HepG2 (cell line): ENCODE measurements at regions not wholly inside any gene's neighbourhood (a gene's known extent, or its start where the extent isn't known, plus 50 kb on each side); places are given as distances from the start of the nearest gene placed in this dataset.

Experiments
- ATAC-seq: fragments of 200-7000 bp; cut with Tn5 transposase; 3 replicates; pipeline ENCODE4 v1.9.1; 2020; ENCODE audit warnings: mild to moderate bottlenecking, moderate library complexity
- BruUV-seq: library from RNA; stranded (reverse); fragments of 400-500 nt; replicated peaks from 2 replicates; lab custom pipeline; 2021; lab: Mats Ljungman, UMichigan
- CTCF ChIA-PET: fragments of 300-600 bp; formaldehyde crosslinking; extraction: SDS; loops from one replicate; lab custom pipeline; 2021; ENCODE audit warnings: low total read pairs, inconsistent platforms, low intra/inter-chr PET ratio; lab: Yijun Ruan, JAX
- POLR2A ChIA-PET: fragments of 350-600 bp; sonication (Branson Sonifier 250); formaldehyde crosslinking; loops from one replicate; lab custom pipeline; 2020; ENCODE audit warnings: antibody characterized with exemption, inconsistent platforms; lab: Yijun Ruan, JAX
- DNase-seq: peaks from one replicate; pipeline ENCODE4 v3.0.0-alpha.2; 2015; ENCODE audit warnings: low spot score
- FAIRE-seq: peaks from 3 replicates; lab custom pipeline; 2011; peaks lifted over from hg19 to GRCh38; lab: Jason Lieb, UNC
- H2AFZ ChIP-seq: one replicate; pipeline ENCODE4 v1.6.1; 2011; ENCODE audit warnings: low read length, inconsistent platforms
- H3K27ac ChIP-seq: fragments of 300-600 bp; 3 replicates; pipeline ENCODE4 v1.8.0; 2011; ENCODE audit warnings: mixed run types, mild to moderate bottlenecking, mixed read lengths, low read length, inconsistent platforms; ENCODE audit not compliant: insufficient read depth; ENCODE audit errors: extremely low read length
- H3K27me3 ChIP-seq, 2 experiments: fragments of 200-600 bp in 1 of 2; 2 replicates in 1 of 2; 3 replicates in 1 of 2; pipeline versions ENCODE4 v1.6.0 to v1.8.0; 2011; ENCODE audit warnings: low read length in 2 of 2, mild to moderate bottlenecking in 2 of 2, moderate library complexity in 2 of 2, inconsistent platforms in 1 of 2; ENCODE audit not compliant: insufficient read depth in 2 of 2, control insufficient read depth in 1 of 2
- H3K36me3 ChIP-seq, 2 experiments: fragments of 200-600 bp in 1 of 2; replicated peaks in 1 of 2; 2 replicates in 1 of 2; 3 replicates in 1 of 2; pipeline versions ENCODE4 v1.5.1 to v1.8.0; 2011; ENCODE audit warnings: low read length in 2 of 2, inconsistent platforms in 1 of 2; ENCODE audit not compliant: insufficient read depth in 2 of 2, control insufficient read depth in 1 of 2
- H3K4me1 ChIP-seq: 2 replicates; pipeline ENCODE4 v1.5.1; 2012; ENCODE audit warnings: low read length, inconsistent platforms; ENCODE audit not compliant: insufficient read depth
- H3K4me2 ChIP-seq: 2 replicates; pipeline ENCODE4 v1.6.0; 2011; ENCODE audit warnings: low read depth, low read length, inconsistent platforms
- H3K4me3 ChIP-seq, 3 experiments: fragments of 200-600 bp in 1 of 3; sonication (generic), shearing (Covaris generic) in 1 of 3; replicated peaks in 1 of 3; 2 replicates each; pipeline ENCODE4 v1.5.1; 2011 to 2016; ENCODE audit warnings: low read length in 3 of 3, inconsistent platforms in 2 of 3, low read depth in 2 of 3, mild to moderate bottlenecking in 2 of 3, control low read depth in 1 of 3, mixed read lengths in 1 of 3; ENCODE audit not compliant: insufficient read depth in 1 of 3
- H3K79me2 ChIP-seq: one replicate; pipeline ENCODE4 v1.6.1; 2011; ENCODE audit warnings: low read length, inconsistent platforms; ENCODE audit not compliant: insufficient read depth
- H3K9ac ChIP-seq: 2 replicates; pipeline ENCODE4 v1.6.0; 2011; ENCODE audit warnings: mild to moderate bottlenecking, low read depth, low read length, inconsistent platforms; ENCODE audit not compliant: insufficient read depth
- H3K9me3 ChIP-seq: 2 replicates; pipeline ENCODE4 v1.5.1; 2012; ENCODE audit warnings: mild to moderate bottlenecking, low read length
- H4K20me1 ChIP-seq: 2 replicates; pipeline ENCODE4 v1.6.0; 2011; ENCODE audit warnings: inconsistent platforms, mild to moderate bottlenecking, low read length, moderate library complexity; ENCODE audit not compliant: insufficient read depth
- AGO1 ChIP-seq: fragments of 200-400 bp; formaldehyde crosslinking; IDR thresholded peaks from 2 replicates; pipeline ENCODE4 v1.6.1; 2017; ENCODE audit warnings: mild to moderate bottlenecking, low read depth, low read length, moderate library complexity; ENCODE audit not compliant: poor library complexity, severe bottlenecking
- ATRX ChIP-seq: sonication (generic); formaldehyde crosslinking; IDR thresholded peaks from 2 replicates; pipeline ENCODE4 v1.4.0; 2020; ENCODE audit warnings: missing genetic modification reagents, borderline replicate concordance
- CENPX ChIP-seq: sonication (generic); formaldehyde crosslinking; IDR thresholded peaks from 2 replicates; pipeline ENCODE4 v1.9.0; 2021; ENCODE audit warnings: mild to moderate bottlenecking, missing genetic modification reagents, moderate library complexity
- DMAP1 ChIP-seq: IDR thresholded peaks from 2 replicates; pipeline ENCODE4 v1.6.1; 2016
- GLI4 ChIP-seq: sonication (generic); formaldehyde crosslinking; IDR thresholded peaks from 2 replicates; pipeline ENCODE4 v1.5.1; 2020; ENCODE audit warnings: missing genetic modification reagents, mild to moderate bottlenecking, moderate library complexity, borderline replicate concordance
- HNF1A ChIP-seq, 2 experiments: sonication (generic) in 1 of 2; formaldehyde crosslinking in 1 of 2; IDR thresholded peaks; 2 replicates each; pipeline versions ENCODE4 v1.4.0 to v1.6.1; 2016 to 2020; ENCODE audit warnings: borderline replicate concordance in 1 of 2, low read depth in 1 of 2, mild to moderate bottlenecking in 1 of 2, missing genetic modification reagents in 1 of 2
- HNRNPL ChIP-seq: fragments of 200-400 bp; formaldehyde crosslinking; IDR thresholded peaks from 2 replicates; pipeline ENCODE4 v1.6.1; 2017; ENCODE audit warnings: mild to moderate bottlenecking, low read depth, low read length
- MAFK ChIP-seq, 2 experiments: IDR thresholded peaks in 1 of 2; conservative IDR thresholded peaks in 1 of 2; 2 replicates each; pipeline ENCODE4 v1.6.1; 2011; ENCODE audit warnings: improper control_type of control experiment in 2 of 2, low read length in 2 of 2
- MTF2 ChIP-seq: sonication (generic); formaldehyde crosslinking; IDR thresholded peaks from 2 replicates; pipeline ENCODE4 v1.5.0; 2020; ENCODE audit warnings: missing genetic modification reagents, borderline replicate concordance
- RXRA ChIP-seq: sonication (generic); formaldehyde crosslinking; IDR thresholded peaks from 2 replicates; pipeline ENCODE4 v1.5.1; 2020; ENCODE audit warnings: missing genetic modification reagents
- ZNF350 ChIP-seq: sonication (generic); formaldehyde crosslinking; IDR thresholded peaks from 2 replicates; pipeline ENCODE4 v1.4.0; 2020; ENCODE audit warnings: mild to moderate bottlenecking, low read depth, missing genetic modification reagents, borderline replicate concordance
- ZNF547 ChIP-seq: sonication (generic); formaldehyde crosslinking; IDR thresholded peaks from 2 replicates; pipeline ENCODE4 v1.5.1; 2020; ENCODE audit warnings: mild to moderate bottlenecking, missing genetic modification reagents
- WGBS: methylation state at CpG from one replicate; pipeline ENCODE4 v1.1.6; 2017; ENCODE audit warnings: low lambda C conversion rate; 5-methylcytosine and 5-hydroxymethylcytosine counted together
- in situ Hi-C: cut with HindIII; loops from 2 replicates; pipeline ENCODE4 v1.10.0; 2017; ENCODE audit warnings: low pct_unique_long_range_greater_than_20kb; ENCODE audit not compliant: extremely low pct_ligation_motif_present
- intact Hi-C: fragments of 100-400 bp; cut with micrococcal nuclease; formaldehyde crosslinking; loops from one replicate; pipeline ENCODE4 v1.10.0; 2022; ENCODE audit not compliant: unreplicated experiment
- TF ChIP-seq, protein P1 (sequence below): sonication (generic); formaldehyde crosslinking; IDR thresholded peaks from 2 replicates; pipeline ENCODE4 v1.8.0; 2022; ENCODE audit warnings: mild to moderate bottlenecking, missing genetic modification reagents; ENCODE audit not compliant: insufficient replicate concordance
- TF ChIP-seq, protein P2 (sequence below): sonication (generic); formaldehyde crosslinking; conservative IDR thresholded peaks from 2 replicates; pipeline ENCODE4 v1.5.0; 2020; ENCODE audit warnings: missing genetic modification reagents
- TF ChIP-seq, protein P3 (sequence below): sonication (generic); formaldehyde crosslinking; IDR thresholded peaks from 2 replicates; pipeline ENCODE4 v1.5.0; 2020; ENCODE audit warnings: missing genetic modification reagents, mild to moderate bottlenecking, borderline replicate concordance

DNA sequence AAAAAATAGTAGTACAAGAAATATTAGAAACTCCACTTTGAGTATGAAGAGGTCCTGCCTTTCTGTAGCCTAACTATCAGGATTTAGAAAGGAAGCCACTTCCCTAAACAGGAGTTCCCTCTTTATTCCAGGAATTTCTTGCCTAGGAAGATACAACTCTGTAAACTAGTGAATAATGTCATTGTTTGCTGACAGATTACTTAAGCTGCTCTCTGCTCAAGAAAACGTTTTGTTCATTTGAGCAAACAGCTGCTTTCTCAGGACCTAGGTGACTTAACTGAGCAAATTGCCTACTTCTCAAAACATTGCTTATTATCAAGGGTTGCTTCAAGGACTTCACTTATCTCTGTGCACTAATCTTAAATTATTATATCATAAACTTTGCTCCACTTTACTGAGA is 1419.4 kb upstream of the SLC10A2 start:
- Histone ChIP-seq H3K4me2 (no peak overlapping the region), H3K9me3 (peaks cover 38% of the 10 kb centered on the region), H3K27ac (no peak overlapping the region), H3K4me1 (no peaks in the 10 kb centered on the region), H3K4me3 (no peak overlapping the region), H3K9ac (no peak overlapping the region), H3K79me2 (no peaks in the 10 kb centered on the region), H3K27me3 (no peaks in the 10 kb centered on the region), H3K36me3 (no peaks in the 10 kb centered on the region), H2AFZ (no peak overlapping the region), H4K20me1 (no peaks in the 10 kb centered on the region)
- ATAC-seq (no peak), FAIRE-seq (no peak), DNase-seq (no peak)
- ChIA-PET POLR2A (no interaction called here), CTCF (no interaction called here)
- BruUV-seq = no TSS peak
- intact Hi-C loops = no loop called here
- 0% methylated on average over 1 of the region's 1 CpG for WGBS
- in situ Hi-C loops = no loop called here
- TF ChIP-seq ZNF350 (no peak), ATRX (CRISPR knock-in tag) (no peak), RXRA (no peak), ZNF547 (CRISPR knock-in tag) (no peak), AGO1 (no peak), DMAP1 (no peak), CENPX (CRISPR knock-in tag) (no peak), MAFK (conservative IDR thresholded peaks at IDR 0.05 in 1 of 2, IDR thresholded peaks at IDR 0.05 in 1 of 2; ENCODE audit: low read length in 2 of 2) (no peak), HNRNPL (no peak), HNF1A (IDR thresholded peaks at IDR 0.05; ENCODE audit: low read depth) (no peak), HNF1A (CRISPR knock-in tag; IDR thresholded peaks at IDR 0.05; ENCODE audit: borderline replicate concordance) (no peak), GLI4 (CRISPR knock-in tag) (no peak), MTF2 (CRISPR knock-in tag) (no peak)
- TF ChIP-seq, protein P1, sequence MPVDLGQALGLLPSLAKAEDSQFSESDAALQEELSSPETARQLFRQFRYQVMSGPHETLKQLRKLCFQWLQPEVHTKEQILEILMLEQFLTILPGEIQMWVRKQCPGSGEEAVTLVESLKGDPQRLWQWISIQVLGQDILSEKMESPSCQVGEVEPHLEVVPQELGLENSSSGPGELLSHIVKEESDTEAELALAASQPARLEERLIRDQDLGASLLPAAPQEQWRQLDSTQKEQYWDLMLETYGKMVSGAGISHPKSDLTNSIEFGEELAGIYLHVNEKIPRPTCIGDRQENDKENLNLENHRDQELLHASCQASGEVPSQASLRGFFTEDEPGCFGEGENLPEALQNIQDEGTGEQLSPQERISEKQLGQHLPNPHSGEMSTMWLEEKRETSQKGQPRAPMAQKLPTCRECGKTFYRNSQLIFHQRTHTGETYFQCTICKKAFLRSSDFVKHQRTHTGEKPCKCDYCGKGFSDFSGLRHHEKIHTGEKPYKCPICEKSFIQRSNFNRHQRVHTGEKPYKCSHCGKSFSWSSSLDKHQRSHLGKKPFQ (CRISPR knock-in tag) = no peak
- TF ChIP-seq, protein P2, sequence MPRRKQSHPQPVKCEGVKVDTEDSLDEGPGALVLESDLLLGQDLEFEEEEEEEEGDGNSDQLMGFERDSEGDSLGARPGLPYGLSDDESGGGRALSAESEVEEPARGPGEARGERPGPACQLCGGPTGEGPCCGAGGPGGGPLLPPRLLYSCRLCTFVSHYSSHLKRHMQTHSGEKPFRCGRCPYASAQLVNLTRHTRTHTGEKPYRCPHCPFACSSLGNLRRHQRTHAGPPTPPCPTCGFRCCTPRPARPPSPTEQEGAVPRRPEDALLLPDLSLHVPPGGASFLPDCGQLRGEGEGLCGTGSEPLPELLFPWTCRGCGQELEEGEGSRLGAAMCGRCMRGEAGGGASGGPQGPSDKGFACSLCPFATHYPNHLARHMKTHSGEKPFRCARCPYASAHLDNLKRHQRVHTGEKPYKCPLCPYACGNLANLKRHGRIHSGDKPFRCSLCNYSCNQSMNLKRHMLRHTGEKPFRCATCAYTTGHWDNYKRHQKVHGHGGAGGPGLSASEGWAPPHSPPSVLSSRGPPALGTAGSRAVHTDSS (CRISPR knock-in tag) = no peak
- TF ChIP-seq, protein P3, sequence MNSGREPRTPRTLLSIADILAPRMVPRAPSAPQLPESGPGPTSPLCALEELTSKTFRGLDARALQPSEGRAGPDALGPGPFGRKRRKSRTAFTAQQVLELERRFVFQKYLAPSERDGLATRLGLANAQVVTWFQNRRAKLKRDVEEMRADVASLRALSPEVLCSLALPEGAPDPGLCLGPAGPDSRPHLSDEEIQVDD (CRISPR knock-in tag) = no peak
